Psoas muscle (tissue), 7 donors: ENCODE measurements at regions not wholly inside any gene's neighbourhood (a gene's known extent, or its start where the extent isn't known, plus 50 kb on each side); places are given as distances from the start of the nearest gene placed in this dataset.

Experiments used
- ATAC-seq, 4 donors: fragments of 200-7000 bp; cut with Tn5 transposase; one replicate each; pipeline ENCODE4 v1.9.1; 2020; ENCODE audit warnings: moderate library complexity in 3 of 4, mild to moderate bottlenecking in 2 of 4
- DNase-seq, 2 donors: peaks; one replicate each; pipeline ENCODE4 v3.0.0-alpha.2; 2020
- H3K27ac ChIP-seq: fragments of 200-600 bp; one replicate; pipeline ENCODE4 v1.8.0; 2022
- H3K27me3 ChIP-seq, 3 donors: fragments of 200-600 bp in 1 of 3; one replicate each; pipeline versions ENCODE4 v1.6.1 to v1.8.0; 2013 to 2022; ENCODE audit warnings: low read length in 2 of 3, mild to moderate bottlenecking in 2 of 3, moderate library complexity in 1 of 3; ENCODE audit not compliant: insufficient read depth in 3 of 3
- H3K36me3 ChIP-seq, 2 donors: fragments of 200-600 bp in 1 of 2; one replicate each; pipeline versions ENCODE4 v1.6.1 to v1.8.0; 2013 to 2022; ENCODE audit warnings: low read depth in 1 of 2, mild to moderate bottlenecking in 1 of 2, moderate library complexity in 1 of 2; ENCODE audit not compliant: insufficient read depth in 1 of 2
- H3K4me1 ChIP-seq: fragments of 200-600 bp; one replicate; pipeline ENCODE4 v1.8.0; 2022
- H3K4me3 ChIP-seq: fragments of 200-600 bp; one replicate; pipeline ENCODE4 v1.8.0; 2022; ENCODE audit warnings: mild to moderate bottlenecking
- H3K9me3 ChIP-seq: fragments of 200-600 bp; one replicate; pipeline ENCODE4 v1.8.0; 2022
- CTCF ChIP-seq: fragments of 200-600 bp; IDR thresholded peaks from one replicate; pipeline ENCODE4 v1.8.0; 2022; ENCODE audit warnings: antibody characterized with exemption
- WGBS, 3 donors: extraction: QIAGEN DNeasy Blood & Tissue Kit; methylation state at CpG; one replicate each; pipeline versions ENCODE4 v1.1.6 to v1.1.7; 2013; 5-methylcytosine and 5-hydroxymethylcytosine counted together
- intact Hi-C, 2 donors: fragments of 100-400 bp; cut with DNase I; formaldehyde crosslinking; loops; one replicate each; pipeline versions ENCODE4 v1.11.0 to v1.14.2; 2022
- donor health status: healthy with polysubstance abuse.
- donor health status: DM: no; HTN: no; CAD: no; lungs with moderate emphysema.
- donor health status: Bipolar disorder and iron deficiency.
- donor health status: healthy.
- donor health status: DM: yes; HTN: yes; CAD: no.
- donor health status: DM: no; HTN: no; CAD: no.
- donor health status: DM: yes; HTN: yes; CAD: no.

- no peak overlapping the region for H3K27ac ChIP-seq
- no peak for TF ChIP-seq CTCF
- WGBS, 3 donors = 66 to 75% (median 69%) methylated on average over 14 of the region's 14 CpGs
- DNase-seq (no peak), ATAC-seq (no peak)
- no peaks in the 10 kb centered on the region for H3K9me3 ChIP-seq
- H3K4me3 ChIP-seq = no peak overlapping the region
- H3K4me1 ChIP-seq = no peaks in the 10 kb centered on the region
- H3K36me3 ChIP-seq = no peaks in the 10 kb centered on the region
- H3K27me3 ChIP-seq = peaks cover 0 to 3% (median 0%) of the 10 kb centered on the region in 3 donors
- intact Hi-C loops = no loop called here
Observed at GRCh38 chr13:109369353-109370052, 416.9 kb downstream of the IRS2 start.

- WGBS, 3 donors = 63 to 71% (median 71%) methylated on average over 4 of the region's 4 CpGs
- DNase-seq (no peak), ATAC-seq (no peak)
- Histone ChIP-seq H3K4me3 (no peak overlapping the region), H3K27me3 (peaks cover 0 to 3% (median 0%) of the 10 kb centered on the region in 3 donors), H3K27ac (no peak overlapping the region), H3K9me3 (no peaks in the 10 kb centered on the region), H3K4me1 (no peaks in the 10 kb centered on the region), H3K36me3 (no peaks in the 10 kb centered on the region)
- no peak for TF ChIP-seq CTCF
- intact Hi-C loops = no loop called here
Observed at GRCh38 chr13:109368230-109368629, 418.2 kb downstream of the IRS2 start.

- Histone ChIP-seq H3K27ac (no peak overlapping the region), H3K36me3 (no peaks in the 10 kb centered on the region), H3K4me3 (no peak overlapping the region), H3K4me1 (no peaks in the 10 kb centered on the region), H3K9me3 (no peaks in the 10 kb centered on the region), H3K27me3 (peaks cover 0 to 3% (median 0%) of the 10 kb centered on the region in 3 donors)
- ATAC-seq (no peak), DNase-seq (no peak)
- no peak for TF ChIP-seq CTCF
- WGBS, 3 donors = 80 to 93% (median 92%) methylated on average over 2 of the region's 2 CpGs
- intact Hi-C loops = no loop called here
Observed at GRCh38 chr13:109366525-109366924, 419.9 kb downstream of the IRS2 start.

- intact Hi-C loops = no loop called here
- Histone ChIP-seq H3K9me3 (no peaks in the 10 kb centered on the region), H3K36me3 (no peaks in the 10 kb centered on the region), H3K4me3 (no peak overlapping the region), H3K27me3 (peaks cover 0 to 3% (median 0%) of the 10 kb centered on the region in 3 donors), H3K27ac (no peak overlapping the region), H3K4me1 (no peaks in the 10 kb centered on the region)
- ATAC-seq (no peak), DNase-seq (no peak)
- 73 to 90% (median 80%) methylated on average over 6 of the region's 6 CpGs for WGBS, 3 donors
- no peak for TF ChIP-seq CTCF
Observed at GRCh38 chr13:109363431-109363830, 423.0 kb downstream of the IRS2 start.

GRCh38 chr13:109362616-109363015, 423.8 kb downstream of the IRS2 start:
- no peak for TF ChIP-seq CTCF
- H3K9me3 ChIP-seq = no peaks in the 10 kb centered on the region
- no peak overlapping the region for H3K4me3 ChIP-seq
- peaks cover 0 to 3% (median 0%) of the 10 kb centered on the region in 3 donors for H3K27me3 ChIP-seq
- intact Hi-C loops = no loop called here
- H3K27ac ChIP-seq = no peak overlapping the region
- ATAC-seq (no peak), DNase-seq (no peak)
- H3K4me1 ChIP-seq = no peaks in the 10 kb centered on the region
- 47 to 67% (median 54%) methylated on average over 2 of the region's 2 CpGs for WGBS, 3 donors
- H3K36me3 ChIP-seq = no peaks in the 10 kb centered on the region
